ENCODE measurements at regions not wholly inside any gene's neighbourhood (a gene's known extent, or its start where the extent isn't known, plus 50 kb on each side); places are given as distances from the start of the nearest gene placed in this dataset.

- TF ChIP-seq CTCF (IDR thresholded peaks at IDR 0.05; ENCODE audit: insufficient read depth, low read length, poor library complexity, severe bottlenecking), result no peak
- no peak for TF ChIP-seq EZH2phosphoT487 (conservative IDR thresholded peaks at IDR 0.05; ENCODE audit: low read length)
These were observed 66.4 kb upstream of the ZNF438 start for GRCh38 chr10:31098046-31098445.

Data from SU-DHL-6 (cell line).